H1 (cell line): ENCODE measurements at regions not wholly inside any gene's neighbourhood (a gene's known extent, or its start where the extent isn't known, plus 50 kb on each side); places are given as distances from the start of the nearest gene placed in this dataset.

Experiments
- CTCF ChIA-PET: fragments of 300-600 bp; sonication (Branson Sonifier 250); formaldehyde crosslinking; loops from one replicate; lab custom pipeline; 2021; ENCODE audit not compliant: partially characterized antibody; lab: Charles Lee
- POLR2A ChIA-PET: fragments of 300-600 bp; sonication (Branson Sonifier 250); formaldehyde crosslinking; loops from one replicate; lab custom pipeline; 2021; ENCODE audit warnings: inconsistent platforms; ENCODE audit not compliant: partially characterized antibody; lab: Charles Lee
- DNase-seq, 2 experiments: peaks; one replicate each; pipeline versions ENCODE4 v3.0.0 to v3.0.0-alpha.2; 2010 to 2022; ENCODE audit warnings: low spot score in 2 of 2, low read depth in 1 of 2, mixed read lengths in 1 of 2
- FAIRE-seq: peaks from 2 replicates; lab custom pipeline; 2011; peaks lifted over from hg19 to GRCh38; lab: Jason Lieb, UNC
- H2AFZ ChIP-seq: 2 replicates; pipeline ENCODE4 v1.8.1; 2012; ENCODE audit warnings: low read length, inconsistent platforms
- H2AK5ac ChIP-seq: 2 replicates; pipeline ENCODE4 v1.6.1; 2013; ENCODE audit warnings: low read depth, low read length
- H2BK120ac ChIP-seq: replicated peaks from 2 replicates; pipeline ENCODE3; 2013; ENCODE audit warnings: low read depth, low read length, inconsistent platforms
- H2BK12ac ChIP-seq: 2 replicates; pipeline ENCODE4 v1.6.1; 2013; ENCODE audit warnings: low read depth, low read length
- H2BK15ac ChIP-seq: 2 replicates; pipeline ENCODE4 v1.6.1; 2013; ENCODE audit warnings: low read length
- H2BK20ac ChIP-seq: 2 replicates; pipeline ENCODE4 v1.6.1; 2013; ENCODE audit warnings: low read length
- H2BK5ac ChIP-seq: 2 replicates; pipeline ENCODE4 v1.6.1; 2013; ENCODE audit warnings: low read depth, low read length
- H3K14ac ChIP-seq: 2 replicates; pipeline ENCODE4 v1.6.1; 2013; ENCODE audit warnings: inconsistent platforms; ENCODE audit not compliant: insufficient read length
- H3K18ac ChIP-seq: 2 replicates; pipeline ENCODE4 v1.6.1; 2013; ENCODE audit warnings: low read length; ENCODE audit errors: extremely low read depth
- H3K23ac ChIP-seq: 2 replicates; pipeline ENCODE4 v1.6.1; 2013; ENCODE audit warnings: inconsistent platforms; ENCODE audit not compliant: insufficient read length
- H3K23me2 ChIP-seq: 2 replicates; pipeline ENCODE4 v1.6.1; 2013; ENCODE audit warnings: low read depth, low read length
- H3K27ac ChIP-seq: 2 replicates; pipeline ENCODE4 v1.6.1; 2011; ENCODE audit warnings: low read depth, low read length, inconsistent platforms
- H3K27me3 ChIP-seq, 4 experiments: replicated peaks in 1 of 4; 1 replicate in 1 of 4; 2 replicates in 3 of 4; pipeline versions ENCODE4 v1.6.1 to v1.8.1; 2011 to 2013; ENCODE audit warnings: low read length in 3 of 4, mild to moderate bottlenecking in 3 of 4, inconsistent platforms in 2 of 4, mixed read lengths in 2 of 4, moderate library complexity in 1 of 4; ENCODE audit not compliant: control insufficient read depth in 3 of 4, insufficient read depth in 3 of 4; ENCODE audit errors: extremely low read depth in 1 of 4
- H3K36me3 ChIP-seq, 4 experiments: 2 replicates each; pipeline versions ENCODE4 v1.6.1 to v1.8.1; 2011 to 2013; ENCODE audit warnings: mild to moderate bottlenecking in 4 of 4, low read length in 3 of 4, moderate library complexity in 2 of 4, control low read depth in 1 of 4, inconsistent platforms in 1 of 4; ENCODE audit not compliant: insufficient read depth in 4 of 4, control insufficient read depth in 2 of 4
- H3K4ac ChIP-seq: replicated peaks from 2 replicates; pipeline ENCODE3; 2013; ENCODE audit warnings: low read length, low read depth, mixed read lengths, inconsistent platforms; ENCODE audit not compliant: insufficient read length
- H3K4me1 ChIP-seq, 4 experiments: replicated peaks in 1 of 4; 1 replicate in 1 of 4; 2 replicates in 3 of 4; pipeline versions ENCODE4 v1.6.1 to v1.8.1; 2011 to 2013; ENCODE audit warnings: low read length in 3 of 4, inconsistent platforms in 2 of 4, mixed read lengths in 1 of 4; ENCODE audit not compliant: insufficient read depth in 4 of 4, control insufficient read depth in 3 of 4
- H3K4me2 ChIP-seq, 2 experiments: 2 replicates each; pipeline versions ENCODE4 v1.6.1 to v1.8.1; 2011 to 2013; ENCODE audit warnings: low read depth in 2 of 2, low read length in 2 of 2, control low read depth in 1 of 2, inconsistent platforms in 1 of 2, mild to moderate bottlenecking in 1 of 2; ENCODE audit not compliant: insufficient read depth in 1 of 2
- H3K4me3 ChIP-seq, 4 experiments: fragments of 200-600, 300-600 bp in 1 of 4; sonication (generic), shearing (Covaris generic), sonication (Bioruptor Twin) in 1 of 4; 2 replicates each; pipeline versions ENCODE4 v1.5.1 to v1.8.1; 2011 to 2016; ENCODE audit warnings: low read length in 4 of 4, low read depth in 3 of 4, control low read depth in 2 of 4, inconsistent platforms in 2 of 4, mild to moderate bottlenecking in 2 of 4, mixed read lengths in 1 of 4, moderate library complexity in 1 of 4; ENCODE audit not compliant: insufficient read depth in 2 of 4; ENCODE audit errors: extremely low read depth in 1 of 4
- H3K56ac ChIP-seq: replicated peaks from 2 replicates; pipeline ENCODE3; 2013; ENCODE audit warnings: low read depth, mild to moderate bottlenecking, mixed read lengths, low read length, inconsistent platforms; ENCODE audit not compliant: insufficient read length
- H3K79me1 ChIP-seq: 2 replicates; pipeline ENCODE4 v1.6.1; 2013; ENCODE audit warnings: low read depth, low read length, control low read depth
- H3K79me2 ChIP-seq, 2 experiments: 2 replicates each; pipeline versions ENCODE4 v1.6.1 to v1.8.1; 2012 to 2013; ENCODE audit warnings: low read length in 2 of 2, mild to moderate bottlenecking in 2 of 2, inconsistent platforms in 1 of 2; ENCODE audit not compliant: insufficient read depth in 2 of 2, control insufficient read depth in 1 of 2
- H3K9ac ChIP-seq, 4 experiments: replicated peaks in 1 of 4; 1 replicate in 1 of 4; 2 replicates in 3 of 4; pipeline versions ENCODE4 v1.6.1 to v1.8.1; 2011 to 2013; ENCODE audit warnings: low read depth in 3 of 4, low read length in 3 of 4, control low read depth in 2 of 4, mild to moderate bottlenecking in 2 of 4, moderate library complexity in 2 of 4, inconsistent platforms in 1 of 4; ENCODE audit errors: extremely low read depth in 1 of 4
- H3K9me3 ChIP-seq, 2 experiments: 2 replicates each; pipeline versions ENCODE4 v1.6.1 to v1.8.1; 2012 to 2013; ENCODE audit warnings: mild to moderate bottlenecking in 2 of 2, moderate library complexity in 2 of 2, control low read depth in 1 of 2, inconsistent platforms in 1 of 2, low read depth in 1 of 2, low read length in 1 of 2, mixed read lengths in 1 of 2; ENCODE audit not compliant: insufficient read depth in 2 of 2
- H4K20me1 ChIP-seq, 2 experiments: replicated peaks in 1 of 2; 2 replicates each; pipeline versions ENCODE3 to v1.8.1; 2011 to 2013; ENCODE audit warnings: inconsistent platforms in 2 of 2, low read length in 2 of 2, mild to moderate bottlenecking in 1 of 2; ENCODE audit not compliant: insufficient read depth in 2 of 2, control insufficient read depth in 1 of 2
- H4K5ac ChIP-seq: 2 replicates; pipeline ENCODE4 v1.6.1; 2013; ENCODE audit warnings: low read length, low read depth, mixed read lengths, inconsistent platforms; ENCODE audit not compliant: insufficient read length
- H4K8ac ChIP-seq: 2 replicates; pipeline ENCODE4 v1.8.0; 2013; ENCODE audit warnings: mild to moderate bottlenecking, moderate library complexity, low read length, inconsistent platforms; ENCODE audit not compliant: insufficient read depth; ENCODE audit errors: extremely low read depth
- H4K91ac ChIP-seq: replicated peaks from 2 replicates; pipeline ENCODE3; 2013; ENCODE audit warnings: low read length, mixed read lengths, inconsistent platforms; ENCODE audit not compliant: insufficient read length
- ASH2L ChIP-seq: fragments of 200-600, 300-600 bp; sonication (generic); IDR thresholded peaks from one replicate; pipeline ENCODE4 v1.7.1; 2017; ENCODE audit warnings: low read length
- EZH2 ChIP-seq: fragments of 200-600 bp; sonication (generic); IDR thresholded peaks from 2 replicates; pipeline ENCODE4 v1.7.1; 2012; ENCODE audit warnings: low read depth, mild to moderate bottlenecking, moderate library complexity, low read length, inconsistent platforms; ENCODE audit not compliant: severe bottlenecking
- JUND ChIP-seq: IDR thresholded peaks from 2 replicates; pipeline ENCODE4 v1.6.1; 2011; ENCODE audit warnings: mild to moderate bottlenecking, improper control_type of control experiment, low read length
- POU5F1 ChIP-seq: IDR thresholded peaks from 2 replicates; pipeline ENCODE4 v1.6.1; 2011; ENCODE audit warnings: low read depth, mild to moderate bottlenecking, low read length, moderate library complexity
- SP4 ChIP-seq: IDR thresholded peaks from 2 replicates; pipeline ENCODE4 v1.6.1; 2012; ENCODE audit warnings: low read length, inconsistent platforms
- ZNF274 ChIP-seq: IDR thresholded peaks from 2 replicates; pipeline ENCODE4 v1.7.0; 2012; ENCODE audit warnings: low read length, borderline replicate concordance; ENCODE audit errors: extremely low read depth

GRCh38 chr5:164301136-164301535 is 795.7 kb downstream of the MAT2B start:
- FAIRE-seq = no peak
- no peaks in the 10 kb centered on the region for H3K23me2 ChIP-seq
- no peak overlapping the region for H2BK20ac ChIP-seq
- no peaks in the 10 kb centered on the region; a peak in 2 of 7 replicates for H3K4me1 ChIP-seq
- no peak overlapping the region for H2AFZ ChIP-seq
- no peak overlapping the region for H2AK5ac ChIP-seq
- ChIA-PET POLR2A (no interaction called here), CTCF (no interaction called here)
- no peak overlapping the region for H3K14ac ChIP-seq
- TF ChIP-seq SP4 (no peak), POU5F1 (no peak), JUND (no peak), ZNF274 (no peak), EZH2 (no peak), ASH2L (no peak)
- H4K20me1 ChIP-seq = no peaks in the 10 kb centered on the region
- no peak overlapping the region for H3K23ac ChIP-seq
- no peak overlapping the region for H4K8ac ChIP-seq
- no peak overlapping the region for H2BK12ac ChIP-seq
- H4K5ac ChIP-seq = no peak overlapping the region
- H2BK5ac ChIP-seq = no peak overlapping the region
- no peak overlapping the region for H3K4ac ChIP-seq
- no peak overlapping the region for H3K4me2 ChIP-seq
- no peak overlapping the region for H3K56ac ChIP-seq
- DNase-seq = no peak
- no peak overlapping the region for H2BK120ac ChIP-seq
- no peak overlapping the region for H4K91ac ChIP-seq
- no peak overlapping the region for H2BK15ac ChIP-seq
- H3K9ac ChIP-seq = no peak overlapping the region
- no peaks in the 10 kb centered on the region for H3K79me1 ChIP-seq
- H3K9me3 ChIP-seq = no peaks in the 10 kb centered on the region
- H3K4me3 ChIP-seq = no peak overlapping the region
- H3K36me3 ChIP-seq = no peaks in the 10 kb centered on the region
- no peak overlapping the region for H3K27ac ChIP-seq
- no peak overlapping the region for H3K18ac ChIP-seq
- no peaks in the 10 kb centered on the region for H3K79me2 ChIP-seq
- no peaks in the 10 kb centered on the region for H3K27me3 ChIP-seq
